IPS-20b (cell line): ENCODE measurements at regions not wholly inside any gene's neighbourhood (a gene's known extent, or its start where the extent isn't known, plus 50 kb on each side); places are given as distances from the start of the nearest gene placed in this dataset.

Experiments used
- H3K27ac ChIP-seq: one replicate; pipeline ENCODE4 v1.5.1; 2013; ENCODE audit warnings: low read length
- H3K27me3 ChIP-seq: 2 replicates; pipeline ENCODE4 v1.6.1; 2013; ENCODE audit warnings: mild to moderate bottlenecking, low read length, inconsistent platforms; ENCODE audit not compliant: insufficient read depth
- H3K36me3 ChIP-seq: 2 replicates; pipeline ENCODE4 v1.6.1; 2013; ENCODE audit warnings: low read depth, mild to moderate bottlenecking, inconsistent platforms, low read length, moderate library complexity; ENCODE audit not compliant: insufficient read depth
- H3K4me1 ChIP-seq: 2 replicates; pipeline ENCODE4 v1.6.1; 2013; ENCODE audit warnings: mild to moderate bottlenecking, control low read depth, inconsistent platforms, low read length, moderate library complexity; ENCODE audit not compliant: insufficient read depth
- H3K4me3 ChIP-seq: 2 replicates; pipeline ENCODE4 v1.5.1; 2013; ENCODE audit warnings: mild to moderate bottlenecking, low read length, inconsistent platforms
- H3K9ac ChIP-seq: 2 replicates; pipeline ENCODE4 v1.6.1; 2013; ENCODE audit warnings: low read depth, mild to moderate bottlenecking, inconsistent platforms, low read length, moderate library complexity
- H3K9me3 ChIP-seq: 2 replicates; pipeline ENCODE4 v1.6.1; 2013; ENCODE audit warnings: mild to moderate bottlenecking, low read depth, low read length, inconsistent platforms; ENCODE audit not compliant: insufficient read depth

DNA sequence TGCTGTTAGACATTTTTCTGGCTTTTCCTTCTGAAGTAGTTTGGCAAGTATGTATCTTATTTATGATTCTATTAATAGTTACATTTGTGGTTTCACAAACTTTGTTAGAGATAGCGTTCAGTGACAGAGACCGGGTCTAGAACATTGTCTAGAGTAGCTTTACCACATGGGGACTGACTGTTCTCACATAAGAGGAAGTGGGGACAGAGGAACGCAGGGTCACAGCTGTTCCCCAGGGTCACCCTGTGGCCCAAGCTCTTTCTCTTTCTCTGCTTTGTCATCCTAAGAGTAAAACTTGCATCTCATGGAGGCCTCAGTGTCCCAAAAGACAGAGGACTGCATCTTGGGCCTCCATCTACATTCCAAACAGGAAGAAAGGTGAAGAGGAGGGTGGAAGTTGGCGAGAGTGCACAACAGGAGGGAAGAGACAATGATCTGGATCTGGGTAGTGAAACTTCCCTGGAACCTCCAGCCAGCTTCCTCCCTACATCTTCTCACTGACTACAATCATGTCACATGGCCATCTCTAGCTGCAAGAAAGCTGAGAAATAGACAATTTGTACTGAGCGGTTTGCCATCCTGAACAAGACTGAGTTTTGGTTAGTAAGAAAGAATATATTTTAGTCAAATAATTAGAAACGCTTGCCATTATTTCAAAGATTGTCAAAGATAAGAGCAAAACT is 645.8 kb upstream of the ARID1B start:
- Histone ChIP-seq H3K36me3 (no peaks in the 10 kb centered on the region), H3K27ac (no peak overlapping the region), H3K9ac (no peak overlapping the region), H3K4me1 (no peaks in the 10 kb centered on the region), H3K4me3 (no peak overlapping the region), H3K9me3 (no peaks in the 10 kb centered on the region; the same call in 1 of the 2 replicates), H3K27me3 (no peaks in the 10 kb centered on the region)

DNA sequence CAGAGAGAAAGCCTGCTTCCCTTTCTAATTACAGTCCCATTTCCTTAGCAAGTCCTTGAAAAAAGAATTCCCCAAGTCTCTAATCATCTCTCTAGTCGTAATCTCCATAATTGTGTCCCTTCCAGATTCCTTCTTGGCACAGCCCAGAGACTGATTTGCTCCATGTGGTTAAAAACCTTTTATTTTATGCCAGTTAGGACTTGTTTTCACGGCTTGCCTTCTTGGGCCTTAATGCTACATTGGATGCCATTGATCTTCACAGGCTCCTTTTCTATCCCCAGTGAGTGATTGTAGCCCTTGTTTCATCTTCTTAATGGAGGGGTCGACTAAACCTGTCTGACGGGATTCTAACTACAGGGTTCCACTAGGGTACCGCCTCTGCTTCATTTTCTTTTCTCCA is 650.6 kb upstream of the ARID1B start:
- no peak overlapping the region for H3K9ac ChIP-seq
- no peaks in the 10 kb centered on the region for H3K36me3 ChIP-seq
- H3K4me3 ChIP-seq: no peak overlapping the region

DNA sequence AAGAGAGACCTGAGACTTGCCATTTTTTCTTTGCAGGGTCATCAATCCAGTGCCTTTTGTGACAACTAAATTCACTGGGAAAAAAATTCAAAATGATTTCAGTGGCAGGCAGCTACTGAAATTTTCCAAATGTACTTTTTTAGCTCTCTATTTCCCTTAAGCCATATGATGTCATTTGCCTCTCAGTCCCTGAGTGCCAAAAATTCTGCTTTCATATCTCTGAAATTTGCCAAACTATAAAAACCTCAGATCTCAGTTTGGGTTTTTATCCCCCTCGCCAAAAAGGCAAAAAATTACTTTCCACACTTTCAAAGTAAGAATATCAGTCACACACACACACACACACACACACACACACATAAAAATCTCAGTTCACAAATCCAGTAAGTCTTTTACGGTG is 651.3 kb upstream of the ARID1B start:
- H3K36me3 ChIP-seq: no peaks in the 10 kb centered on the region
- H3K4me1 ChIP-seq: no peaks in the 10 kb centered on the region
- H3K27me3 ChIP-seq: no peaks in the 10 kb centered on the region
- no peak overlapping the region for H3K9ac ChIP-seq
- no peaks in the 10 kb centered on the region for H3K9me3 ChIP-seq
- H3K4me3 ChIP-seq: no peak overlapping the region
- H3K27ac ChIP-seq: no peak overlapping the region

More for the DNA sequence above, 650.6 kb upstream of the ARID1B start:
- Histone ChIP-seq H3K27ac (no peak overlapping the region), H3K27me3 (no peaks in the 10 kb centered on the region), H3K9me3 (no peaks in the 10 kb centered on the region), H3K4me1 (no peaks in the 10 kb centered on the region)

DNA sequence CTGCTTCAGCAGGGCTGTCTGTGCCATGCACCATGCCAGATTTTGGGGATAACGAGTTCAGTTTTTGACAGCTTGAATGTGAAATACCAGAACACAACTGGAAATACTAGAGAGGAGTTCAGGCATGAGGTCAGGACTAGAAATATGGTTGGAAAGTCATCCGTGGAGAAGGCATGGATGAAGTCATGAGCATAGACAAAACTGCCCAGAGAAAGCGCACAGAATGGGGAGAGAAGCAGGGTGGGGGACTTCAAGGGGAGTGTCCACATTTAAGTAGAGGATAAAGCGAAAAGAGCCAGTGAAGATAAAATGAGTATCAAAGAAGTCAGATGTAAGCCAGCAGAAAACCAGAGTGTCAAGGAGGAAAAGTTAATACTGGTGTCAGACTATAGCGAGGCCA is 653.4 kb upstream of the ARID1B start:
- Histone ChIP-seq H3K9me3 (no peaks in the 10 kb centered on the region), H3K36me3 (no peaks in the 10 kb centered on the region), H3K27me3 (no peaks in the 10 kb centered on the region), H3K9ac (no peak overlapping the region), H3K4me3 (no peak overlapping the region), H3K27ac (no peak overlapping the region), H3K4me1 (no peaks in the 10 kb centered on the region)

DNA sequence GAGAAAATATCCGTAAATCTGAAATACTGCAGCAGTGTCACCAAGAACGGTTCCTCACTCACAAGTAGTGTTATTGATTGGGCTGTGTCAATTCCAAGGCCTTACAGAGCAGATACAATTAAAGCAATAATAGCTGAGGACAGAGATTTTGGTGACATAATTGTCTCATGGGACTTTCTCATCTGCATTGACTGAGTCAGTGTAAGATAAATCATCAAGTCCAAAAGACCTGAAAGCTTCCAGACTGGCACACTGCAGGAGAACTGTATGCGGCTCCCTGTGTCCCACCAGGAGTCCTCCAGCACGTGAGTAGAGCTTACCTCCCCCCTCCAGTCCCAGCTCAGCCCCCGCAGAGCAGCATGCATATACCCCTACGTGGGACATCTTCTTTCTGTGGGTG is 655.2 kb upstream of the ARID1B start:
- Histone ChIP-seq H3K4me1 (no peaks in the 10 kb centered on the region), H3K9me3 (no peaks in the 10 kb centered on the region), H3K27me3 (no peaks in the 10 kb centered on the region), H3K27ac (no peak overlapping the region), H3K36me3 (no peaks in the 10 kb centered on the region), H3K4me3 (no peak overlapping the region), H3K9ac (no peak overlapping the region)

DNA sequence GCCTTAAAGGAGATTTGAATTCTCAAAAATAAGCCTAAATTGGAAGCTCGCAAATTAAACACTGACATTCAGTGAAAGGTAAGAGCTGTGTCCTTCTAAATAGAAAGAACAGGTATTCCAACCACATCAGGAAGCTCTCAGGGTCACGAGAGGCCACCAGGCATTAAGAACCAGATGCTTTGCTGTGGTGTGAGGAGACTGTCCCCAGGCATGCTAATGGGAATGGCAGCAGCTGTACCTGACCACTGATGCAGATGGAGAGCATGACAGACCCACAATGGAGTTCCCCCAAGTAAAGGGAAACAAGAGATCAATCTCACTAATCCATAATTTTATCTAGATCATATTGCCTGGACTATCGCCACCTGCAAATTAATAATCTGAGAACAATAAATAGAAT is 658.9 kb upstream of the NOX3 start:
- no peak overlapping the region for H3K27ac ChIP-seq
- no peak overlapping the region for H3K9ac ChIP-seq

DNA sequence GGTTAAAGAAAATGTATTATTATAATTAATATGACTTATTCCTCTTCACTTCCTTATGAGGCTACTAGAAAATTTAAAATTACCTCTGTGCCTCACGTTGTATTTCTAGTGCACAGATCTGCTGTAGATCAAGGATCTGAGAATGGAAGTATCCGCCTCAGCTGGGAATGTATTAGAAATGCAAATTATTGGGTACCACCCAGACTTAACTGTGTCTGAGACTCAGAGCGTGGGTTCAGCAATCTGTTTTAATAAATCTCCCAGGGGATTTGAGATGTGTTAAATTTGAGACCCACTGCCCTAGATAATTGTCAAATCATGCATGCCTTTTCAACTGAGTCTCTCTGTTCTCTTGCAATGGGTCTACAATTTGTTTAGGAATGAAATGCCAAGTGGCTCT is 658.0 kb upstream of the NOX3 start:
- no peak overlapping the region for H3K27ac ChIP-seq
- H3K4me1 ChIP-seq: no peaks in the 10 kb centered on the region
- H3K9ac ChIP-seq: no peak overlapping the region
- no peak overlapping the region for H3K4me3 ChIP-seq
- H3K27me3 ChIP-seq: no peaks in the 10 kb centered on the region
- no peaks in the 10 kb centered on the region for H3K36me3 ChIP-seq
- H3K9me3 ChIP-seq: no peaks in the 10 kb centered on the region

More for the DNA sequence above, 658.9 kb upstream of the NOX3 start:
- H3K27me3 ChIP-seq: no peaks in the 10 kb centered on the region
- no peaks in the 10 kb centered on the region for H3K36me3 ChIP-seq
- H3K4me3 ChIP-seq: no peak overlapping the region
- H3K4me1 ChIP-seq: no peaks in the 10 kb centered on the region
- no peaks in the 10 kb centered on the region for H3K9me3 ChIP-seq

DNA sequence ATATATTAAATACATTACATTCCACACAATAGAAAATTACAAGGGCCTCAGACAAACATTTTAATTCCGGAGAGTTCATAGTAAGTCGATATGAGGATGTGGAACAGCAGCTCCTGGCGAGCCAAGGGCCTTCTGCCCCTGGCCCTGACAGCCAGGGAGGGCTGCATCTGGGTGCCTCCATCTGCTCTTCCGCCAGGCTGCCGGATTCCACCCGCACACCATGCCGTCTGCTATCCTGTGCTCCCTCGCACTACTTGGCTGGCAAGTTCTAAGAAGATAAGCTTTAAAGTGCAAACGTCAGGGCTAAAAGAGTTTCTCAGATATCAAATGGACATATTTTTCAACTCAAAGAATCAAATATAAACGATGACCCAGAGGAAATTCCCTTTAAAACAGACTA is 656.3 kb upstream of the NOX3 start:
- Histone ChIP-seq H3K9me3 (no peaks in the 10 kb centered on the region), H3K36me3 (no peaks in the 10 kb centered on the region), H3K27me3 (no peaks in the 10 kb centered on the region)

DNA sequence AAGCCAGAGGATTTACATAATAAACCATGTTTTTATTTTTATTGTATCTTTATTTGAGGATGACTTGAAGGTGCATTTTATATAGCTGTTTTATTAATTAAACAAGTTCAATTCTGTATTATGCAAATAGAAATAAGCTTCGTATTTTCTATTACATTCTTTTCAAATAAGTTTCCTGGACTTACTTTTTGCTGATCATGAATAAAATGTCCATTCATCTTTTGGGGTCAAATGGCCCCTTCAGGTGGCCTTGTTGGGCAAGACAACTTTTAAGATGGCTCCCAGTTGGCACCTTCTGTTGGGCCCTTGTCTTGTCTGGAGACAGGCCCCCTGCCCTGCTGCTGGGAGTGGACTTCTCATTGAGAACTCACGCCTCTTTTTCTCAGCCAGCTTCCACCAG is 654.6 kb upstream of the NOX3 start:
- H3K9me3 ChIP-seq: no peaks in the 10 kb centered on the region
- no peak overlapping the region for H3K27ac ChIP-seq
- H3K27me3 ChIP-seq: no peaks in the 10 kb centered on the region
- no peaks in the 10 kb centered on the region for H3K36me3 ChIP-seq
- no peaks in the 10 kb centered on the region for H3K4me1 ChIP-seq
- H3K4me3 ChIP-seq: no peak overlapping the region
- H3K9ac ChIP-seq: no peak overlapping the region

More for the DNA sequence above, 656.3 kb upstream of the NOX3 start:
- H3K4me3 ChIP-seq: no peak overlapping the region
- H3K4me1 ChIP-seq: no peaks in the 10 kb centered on the region
- H3K27ac ChIP-seq: no peak overlapping the region
- no peak overlapping the region for H3K9ac ChIP-seq

DNA sequence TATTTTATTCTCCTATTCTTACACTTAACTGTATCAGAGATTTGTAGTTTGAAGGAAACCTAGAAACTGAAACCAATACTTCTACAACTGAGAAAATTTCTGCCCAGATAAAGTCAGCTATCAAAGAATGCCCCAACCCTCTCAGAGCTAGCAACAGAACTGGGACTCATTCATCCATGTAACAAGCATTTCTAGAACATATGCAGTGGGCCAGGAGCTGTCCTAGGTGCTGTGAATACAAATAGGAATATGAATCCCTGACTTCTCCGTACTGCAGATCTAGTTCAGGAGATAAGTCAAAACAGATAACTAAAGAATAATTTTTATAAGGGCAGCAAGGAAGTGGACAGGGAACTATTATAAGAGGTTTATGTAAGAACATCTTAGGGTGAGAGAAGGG is 654.1 kb upstream of the NOX3 start:
- Histone ChIP-seq H3K9me3 (no peaks in the 10 kb centered on the region), H3K9ac (no peak overlapping the region), H3K4me1 (no peaks in the 10 kb centered on the region), H3K4me3 (no peak overlapping the region), H3K27ac (no peak overlapping the region), H3K36me3 (no peaks in the 10 kb centered on the region), H3K27me3 (no peaks in the 10 kb centered on the region)

DNA sequence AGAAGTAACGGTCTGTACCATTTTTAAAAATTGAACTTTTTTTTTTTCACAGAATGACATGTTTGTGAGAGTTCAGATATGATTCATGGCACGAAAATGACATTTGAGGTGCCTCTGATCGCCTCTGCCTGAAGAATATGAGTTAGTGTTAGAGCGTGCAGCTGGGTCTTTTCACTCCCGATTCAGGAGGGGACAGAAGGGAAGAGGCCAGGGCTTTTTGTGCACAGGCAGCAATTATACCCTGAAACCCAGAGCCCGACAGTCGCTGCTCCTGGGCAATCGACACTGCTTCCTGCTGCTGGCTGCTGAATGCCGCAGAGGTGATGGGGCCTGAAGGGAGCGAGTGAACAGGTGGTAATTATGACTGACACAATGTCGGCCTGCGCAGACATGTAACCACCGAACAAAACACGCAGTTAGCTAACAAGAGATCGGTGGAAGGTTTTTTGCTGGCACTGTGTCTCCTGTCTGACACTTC is 652.0 kb upstream of the NOX3 start:
- no peak overlapping the region for H3K27ac ChIP-seq
- H3K9ac ChIP-seq: no peak overlapping the region
- H3K9me3 ChIP-seq: no peaks in the 10 kb centered on the region
- no peaks in the 10 kb centered on the region for H3K27me3 ChIP-seq
- no peaks in the 10 kb centered on the region for H3K36me3 ChIP-seq
- H3K4me3 ChIP-seq: no peak overlapping the region
- no peaks in the 10 kb centered on the region for H3K4me1 ChIP-seq

DNA sequence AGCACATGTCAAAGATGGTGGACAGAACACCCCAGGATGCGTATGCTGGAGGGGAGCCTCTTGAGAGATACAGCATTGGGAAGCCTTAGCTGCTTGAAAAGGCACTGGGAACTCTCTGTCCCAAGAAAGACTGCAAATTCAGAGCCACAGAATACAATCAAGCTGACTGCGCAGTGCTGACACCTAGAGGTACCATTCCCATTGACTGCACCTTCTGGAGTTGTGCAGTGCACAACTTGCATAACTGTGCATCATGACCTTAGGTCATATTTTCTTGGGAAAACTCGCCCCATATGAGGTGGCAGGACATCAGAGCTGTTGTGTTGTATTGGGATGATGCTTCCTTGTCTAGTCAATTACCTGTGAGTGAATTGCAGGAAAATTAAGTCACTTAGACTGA is 646.5 kb upstream of the NOX3 start:
- H3K4me3 ChIP-seq: no peak overlapping the region
- no peaks in the 10 kb centered on the region for H3K4me1 ChIP-seq
- H3K27ac ChIP-seq: no peak overlapping the region
- H3K9ac ChIP-seq: no peak overlapping the region
- H3K9me3 ChIP-seq: no peaks in the 10 kb centered on the region
- H3K36me3 ChIP-seq: no peaks in the 10 kb centered on the region
- H3K27me3 ChIP-seq: no peaks in the 10 kb centered on the region
